ENCODE measurements at regions not wholly inside any gene's neighbourhood (a gene's known extent, or its start where the extent isn't known, plus 50 kb on each side); places are given as distances from the start of the nearest gene placed in this dataset.

DNA sequence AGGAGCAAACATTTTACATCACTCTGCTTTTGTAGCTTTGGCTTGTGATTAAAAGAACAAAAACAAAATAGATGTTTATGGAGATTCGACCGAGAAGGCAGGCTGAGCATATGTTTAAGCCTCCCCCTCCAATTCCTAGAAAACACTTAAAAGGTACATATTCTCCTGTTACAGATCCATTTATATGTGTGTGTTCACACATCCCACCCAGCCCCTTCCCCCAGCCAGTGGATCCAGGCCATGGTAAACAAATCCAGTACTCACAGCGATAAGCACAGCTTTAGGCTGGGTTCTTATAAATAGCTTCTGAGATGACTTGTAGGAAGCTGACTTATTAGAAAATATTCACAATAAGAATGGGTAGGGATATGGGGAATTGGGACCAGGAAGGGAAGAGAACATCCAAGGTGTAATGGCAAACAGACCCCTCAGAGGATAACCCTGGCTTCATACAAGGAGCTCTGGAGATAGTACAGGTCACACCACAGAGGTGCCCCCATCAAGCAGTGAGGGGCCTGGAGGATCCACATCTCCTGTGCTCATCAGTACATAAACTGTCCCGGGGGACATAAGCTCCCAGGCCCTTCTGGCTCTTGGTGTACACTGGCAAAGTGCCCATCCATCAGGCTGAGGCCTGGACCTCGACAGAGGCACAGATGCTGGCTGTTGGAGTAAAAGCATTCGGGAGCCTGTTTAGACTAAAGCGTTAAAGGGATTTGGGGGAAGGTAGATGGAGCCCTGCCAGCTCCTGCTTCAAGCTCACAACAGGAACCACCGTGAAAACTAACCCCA, 70.0 kb upstream of the UBE2E1 start:
- no peaks in the 10 kb centered on the region for H3K4me1 ChIP-seq (ENCODE audit: insufficient read depth, insufficient read length)

DNA sequence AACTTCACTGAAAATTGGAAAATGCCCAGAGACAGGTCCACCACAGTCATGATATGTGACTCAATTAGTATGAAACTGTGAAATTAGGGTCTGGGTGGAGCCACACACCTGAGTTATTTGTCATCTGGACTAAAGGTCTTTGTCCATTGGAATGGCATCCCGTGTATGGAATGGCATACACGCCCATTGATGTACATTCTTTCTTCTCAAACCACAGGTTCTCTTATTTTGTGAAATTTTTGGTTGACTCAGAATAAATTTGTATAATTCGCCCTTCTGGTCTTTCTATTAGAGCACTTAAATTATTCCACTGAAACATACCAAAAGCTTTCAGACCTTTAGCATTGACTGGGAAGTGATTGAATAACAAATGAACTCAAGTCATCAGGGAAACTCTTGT, 66.8 kb upstream of the UBE2E1 start:
- no peak for TF ChIP-seq ZNF274 (IDR thresholded peaks at IDR 0.05; ENCODE audit: low read depth, low read length)
- no peak for TF ChIP-seq SUZ12 (IDR thresholded peaks at IDR 0.05; ENCODE audit: extremely low read depth, insufficient read depth, insufficient read length)
- no peak for TF ChIP-seq YY1 (IDR thresholded peaks at IDR 0.05; ENCODE audit: insufficient read depth, insufficient read length)
- H3K4me3 ChIP-seq (ENCODE audit: insufficient read length, low read depth), result no peak overlapping the region
- H3K9me3 ChIP-seq (ENCODE audit: insufficient read depth, low read length), result no peaks in the 10 kb centered on the region
- no peaks in the 10 kb centered on the region for H3K36me3 ChIP-seq (ENCODE audit: insufficient read depth, insufficient read length, low read length)
- no peak for DNase-seq (ENCODE audit: low read depth, low spot score)
- H3K27me3 ChIP-seq (ENCODE audit: insufficient read depth, insufficient read length), result peaks cover 5% of the 10 kb centered on the region
- no peak overlapping the region for H3K9ac ChIP-seq (ENCODE audit: insufficient read length, low read depth)
- H3K4me1 ChIP-seq (ENCODE audit: insufficient read depth, insufficient read length), result peaks cover 4% of the 10 kb centered on the region

More for the DNA sequence above, 70.0 kb upstream of the UBE2E1 start:
- no peaks in the 10 kb centered on the region for H3K9me3 ChIP-seq (ENCODE audit: insufficient read depth, low read length)
- H3K4me3 ChIP-seq (ENCODE audit: insufficient read length, low read depth), result no peak overlapping the region
- TF ChIP-seq SUZ12 (IDR thresholded peaks at IDR 0.05; ENCODE audit: extremely low read depth, insufficient read depth, insufficient read length), result no peak
- TF ChIP-seq ZNF274 (IDR thresholded peaks at IDR 0.05; ENCODE audit: low read depth, low read length), result no peak
- no peak for TF ChIP-seq YY1 (IDR thresholded peaks at IDR 0.05; ENCODE audit: insufficient read depth, insufficient read length)
- no peak for DNase-seq (ENCODE audit: low read depth, low spot score)
- H3K27me3 ChIP-seq (ENCODE audit: insufficient read depth, insufficient read length), result no peaks in the 10 kb centered on the region
- H3K36me3 ChIP-seq (ENCODE audit: insufficient read depth, insufficient read length, low read length), result no peaks in the 10 kb centered on the region
- H3K9ac ChIP-seq (ENCODE audit: insufficient read length, low read depth), result no peak overlapping the region

DNA sequence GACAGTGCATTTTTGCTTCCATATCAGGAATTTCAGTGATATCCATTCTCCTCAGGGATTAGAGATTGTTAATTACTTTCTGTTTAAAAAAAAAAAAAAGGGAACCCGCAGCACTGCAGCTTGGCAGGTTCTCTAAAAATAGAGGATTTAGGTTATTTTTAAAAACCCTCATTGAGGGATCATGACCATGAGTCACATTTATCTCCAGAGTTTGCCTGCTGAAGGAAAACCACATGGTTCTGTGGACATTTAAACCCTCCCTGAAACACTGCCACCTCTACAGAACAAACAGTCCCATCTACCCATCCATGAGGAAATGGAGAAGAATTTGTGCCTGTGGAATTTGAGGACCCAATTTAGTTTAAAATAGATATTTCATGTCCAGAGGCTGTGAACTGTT, 66.2 kb upstream of the UBE2E1 start:
- no peak overlapping the region for H3K4me3 ChIP-seq (ENCODE audit: insufficient read length, low read depth)
- no peak for TF ChIP-seq ZNF274 (IDR thresholded peaks at IDR 0.05; ENCODE audit: low read depth, low read length)
- TF ChIP-seq SUZ12 (IDR thresholded peaks at IDR 0.05; ENCODE audit: extremely low read depth, insufficient read depth, insufficient read length), result no peak
- no peak for TF ChIP-seq YY1 (IDR thresholded peaks at IDR 0.05; ENCODE audit: insufficient read depth, insufficient read length)
- no peak overlapping the region for H3K9ac ChIP-seq (ENCODE audit: insufficient read length, low read depth)
- no peak for DNase-seq (ENCODE audit: low read depth, low spot score)
- H3K27me3 ChIP-seq (ENCODE audit: insufficient read depth, insufficient read length), result peaks cover 5% of the 10 kb centered on the region
- H3K9me3 ChIP-seq (ENCODE audit: insufficient read depth, low read length), result no peaks in the 10 kb centered on the region
- H3K36me3 ChIP-seq (ENCODE audit: insufficient read depth, insufficient read length, low read length), result no peaks in the 10 kb centered on the region
- H3K4me1 ChIP-seq (ENCODE audit: insufficient read depth, insufficient read length), result peaks cover 8% of the 10 kb centered on the region

DNA sequence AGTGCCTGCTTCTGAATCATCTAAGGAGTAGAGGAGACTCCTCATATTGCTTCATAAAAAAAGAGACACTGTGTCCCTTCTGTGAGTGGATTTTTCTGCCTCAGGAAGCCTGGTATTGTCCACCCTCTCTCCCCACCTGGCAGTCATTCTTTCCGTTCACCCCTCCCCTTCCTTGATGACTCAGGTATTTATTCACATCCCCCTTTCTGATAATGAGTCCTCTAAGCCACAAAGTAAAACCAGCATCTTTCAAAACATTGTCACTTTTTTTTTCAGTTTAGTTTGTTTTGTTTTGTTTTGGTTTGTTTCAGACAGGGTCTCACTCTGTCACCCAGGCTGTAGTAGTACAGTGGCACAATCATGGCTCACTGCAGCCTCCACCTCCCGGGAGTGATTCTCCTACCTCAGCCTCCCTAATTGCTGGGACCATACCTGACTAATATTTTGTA, 65.2 kb upstream of the UBE2E1 start:
- no peak overlapping the region for H3K9ac ChIP-seq (ENCODE audit: insufficient read length, low read depth)
- no peak for DNase-seq (ENCODE audit: low read depth, low spot score)
- no peak overlapping the region for H3K4me3 ChIP-seq (ENCODE audit: insufficient read length, low read depth)
- H3K27me3 ChIP-seq (ENCODE audit: insufficient read depth, insufficient read length), result peaks cover 5% of the 10 kb centered on the region
- TF ChIP-seq SUZ12 (IDR thresholded peaks at IDR 0.05; ENCODE audit: extremely low read depth, insufficient read depth, insufficient read length) (no peak), ZNF274 (IDR thresholded peaks at IDR 0.05; ENCODE audit: low read depth, low read length) (no peak), YY1 (IDR thresholded peaks at IDR 0.05; ENCODE audit: insufficient read depth, insufficient read length) (no peak)
- no peaks in the 10 kb centered on the region for H3K9me3 ChIP-seq (ENCODE audit: insufficient read depth, low read length)
- H3K36me3 ChIP-seq (ENCODE audit: insufficient read depth, insufficient read length, low read length), result no peaks in the 10 kb centered on the region
- H3K4me1 ChIP-seq (ENCODE audit: insufficient read depth, insufficient read length), result peaks cover 9% of the 10 kb centered on the region

DNA sequence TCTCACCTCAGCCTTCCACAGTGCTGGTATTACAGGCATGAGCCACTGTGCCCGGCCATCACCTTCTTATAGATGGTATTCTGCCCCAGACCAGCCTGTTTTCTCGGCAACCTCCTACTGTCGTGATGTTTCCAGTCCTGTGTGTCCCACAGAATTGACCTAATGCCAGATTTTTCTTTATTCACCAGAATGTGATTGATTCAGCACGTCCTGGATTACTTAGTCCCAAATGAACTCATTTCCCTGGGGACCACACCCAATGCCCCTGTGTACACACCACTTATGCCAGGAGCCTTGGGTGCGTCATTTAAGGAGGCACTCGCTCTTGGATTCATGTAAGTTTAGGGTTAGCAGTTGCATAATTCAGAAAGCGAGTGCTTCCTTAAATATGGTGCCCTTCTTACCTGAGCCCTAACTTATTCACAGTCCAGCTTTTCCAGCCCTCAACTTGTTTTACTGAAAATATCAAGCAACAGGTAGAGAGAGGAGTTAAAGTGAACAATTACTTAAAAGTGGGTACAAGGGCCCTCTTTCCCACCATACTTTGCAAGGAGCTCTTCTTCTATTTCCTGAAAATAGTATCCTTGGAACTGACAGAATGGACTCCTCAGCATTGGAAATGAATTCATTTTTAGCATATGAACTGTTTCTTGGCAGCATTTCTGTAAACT, 64.6 kb upstream of the UBE2E1 start:
- no peak overlapping the region for H3K4me3 ChIP-seq (ENCODE audit: insufficient read length, low read depth)
- DNase-seq (ENCODE audit: low read depth, low spot score), result no peak

DNA sequence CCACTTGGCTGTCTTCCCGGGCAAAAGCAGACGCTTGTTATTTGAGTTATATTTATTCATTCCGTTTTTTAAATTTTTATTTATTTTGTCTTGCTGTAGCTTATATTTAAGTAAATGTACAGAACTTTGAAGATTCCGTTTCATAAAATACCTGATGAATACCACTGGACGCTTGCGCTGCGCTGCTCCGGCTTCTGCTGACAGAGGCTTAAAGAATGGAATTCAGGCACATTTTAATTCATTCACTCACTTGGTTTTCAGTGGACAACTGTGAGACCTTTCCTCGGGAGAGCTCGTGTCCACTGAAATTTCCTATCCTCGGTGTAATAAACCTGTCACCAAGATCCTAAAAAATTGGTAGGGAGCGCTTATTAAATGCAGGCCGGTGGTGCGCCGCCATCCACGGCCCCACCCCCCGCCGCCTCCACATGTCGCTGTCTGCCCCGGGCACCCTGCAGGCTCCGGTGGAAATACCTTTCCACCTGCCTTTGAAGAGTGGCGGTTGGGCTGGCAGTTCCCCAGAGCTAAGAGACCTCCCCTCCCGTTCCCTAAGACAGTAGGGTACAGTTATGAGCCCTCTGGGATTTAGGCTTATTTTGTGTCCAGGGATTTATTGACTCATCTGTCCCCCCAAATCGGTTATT, 62.5 kb upstream of the UBE2E1 start:
- Histone ChIP-seq H3K9me3 (ENCODE audit: insufficient read depth, low read length) (no peaks in the 10 kb centered on the region), H3K4me1 (ENCODE audit: insufficient read depth, insufficient read length) (peaks cover 9% of the 10 kb centered on the region), H3K9ac (ENCODE audit: insufficient read length, low read depth) (no peak overlapping the region), H3K36me3 (ENCODE audit: insufficient read depth, insufficient read length, low read length) (no peaks in the 10 kb centered on the region), H3K27me3 (ENCODE audit: insufficient read depth, insufficient read length) (peaks cover 5% of the 10 kb centered on the region), H3K4me3 (ENCODE audit: insufficient read length, low read depth) (no peak overlapping the region)
- TF ChIP-seq ZNF274 (IDR thresholded peaks at IDR 0.05; ENCODE audit: low read depth, low read length), result no peak
- no peak for TF ChIP-seq SUZ12 (IDR thresholded peaks at IDR 0.05; ENCODE audit: extremely low read depth, insufficient read depth, insufficient read length)
- TF ChIP-seq YY1 (IDR thresholded peaks at IDR 0.05; ENCODE audit: insufficient read depth, insufficient read length), result no peak
- no peak for DNase-seq (ENCODE audit: low read depth, low spot score)

More for the DNA sequence above, 64.6 kb upstream of the UBE2E1 start:
- TF ChIP-seq SUZ12 (IDR thresholded peaks at IDR 0.05; ENCODE audit: extremely low read depth, insufficient read depth, insufficient read length) (no peak), YY1 (IDR thresholded peaks at IDR 0.05; ENCODE audit: insufficient read depth, insufficient read length) (no peak), ZNF274 (IDR thresholded peaks at IDR 0.05; ENCODE audit: low read depth, low read length) (no peak)
- H3K4me1 ChIP-seq (ENCODE audit: insufficient read depth, insufficient read length), result peaks cover 9% of the 10 kb centered on the region
- H3K27me3 ChIP-seq (ENCODE audit: insufficient read depth, insufficient read length), result peaks cover 5% of the 10 kb centered on the region
- no peaks in the 10 kb centered on the region for H3K36me3 ChIP-seq (ENCODE audit: insufficient read depth, insufficient read length, low read length)
- H3K9me3 ChIP-seq (ENCODE audit: insufficient read depth, low read length), result no peaks in the 10 kb centered on the region
- no peak overlapping the region for H3K9ac ChIP-seq (ENCODE audit: insufficient read length, low read depth)

DNA sequence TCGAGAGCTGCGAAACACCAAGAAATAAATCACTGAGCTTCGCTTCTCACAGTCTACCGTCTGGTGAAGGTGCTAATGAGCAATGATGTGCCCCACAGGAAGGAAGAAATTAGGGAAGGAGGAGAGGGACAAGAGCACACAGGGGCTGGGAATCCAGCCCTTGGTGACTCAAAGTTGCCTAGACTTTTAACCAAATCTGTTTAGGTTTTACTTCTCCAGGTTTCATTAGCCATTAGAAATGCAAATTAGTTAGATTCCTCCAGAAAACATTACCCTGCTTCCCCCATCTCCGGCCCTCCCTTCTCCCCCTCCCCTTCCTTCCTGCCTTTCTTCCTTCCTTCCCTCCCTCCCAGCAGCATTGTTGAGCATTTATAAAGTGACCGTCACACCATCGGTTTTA, 59.3 kb upstream of the UBE2E1 start:
- Histone ChIP-seq H3K9ac (ENCODE audit: insufficient read length, low read depth) (no peak overlapping the region), H3K36me3 (ENCODE audit: insufficient read depth, insufficient read length, low read length) (no peaks in the 10 kb centered on the region), H3K9me3 (ENCODE audit: insufficient read depth, low read length) (no peaks in the 10 kb centered on the region), H3K4me3 (ENCODE audit: insufficient read length, low read depth) (no peak overlapping the region), H3K27me3 (ENCODE audit: insufficient read depth, insufficient read length) (peaks cover 5% of the 10 kb centered on the region), H3K4me1 (ENCODE audit: insufficient read depth, insufficient read length) (peaks cover 9% of the 10 kb centered on the region)
- TF ChIP-seq YY1 (IDR thresholded peaks at IDR 0.05; ENCODE audit: insufficient read depth, insufficient read length), result no peak
- TF ChIP-seq ZNF274 (IDR thresholded peaks at IDR 0.05; ENCODE audit: low read depth, low read length), result no peak
- TF ChIP-seq SUZ12 (IDR thresholded peaks at IDR 0.05; ENCODE audit: extremely low read depth, insufficient read depth, insufficient read length), result no peak
- DNase-seq (ENCODE audit: low read depth, low spot score), result no peak

Data from NT2/D1 (cell line).